NB4 (cell line): ENCODE measurements at regions not wholly inside any gene's neighbourhood (a gene's known extent, or its start where the extent isn't known, plus 50 kb on each side); places are given as distances from the start of the nearest gene placed in this dataset.

Experiments used
- DNase-seq: peaks from one replicate; pipeline ENCODE4 v3.0.0; 2010; ENCODE audit warnings: low read depth
- H3K4me3 ChIP-seq: one replicate; pipeline ENCODE4 v1.5.1; 2011; ENCODE audit warnings: mild to moderate bottlenecking, low read depth, low read length, moderate library complexity
- MYC ChIP-seq: IDR thresholded peaks from 2 replicates; pipeline ENCODE4 v1.6.1; 2011; ENCODE audit warnings: low read depth, low read length
- POLR2A ChIP-seq: IDR thresholded peaks from 2 replicates; pipeline ENCODE4 v1.6.1; 2011; ENCODE audit warnings: mild to moderate bottlenecking; ENCODE audit not compliant: insufficient read length; ENCODE audit errors: extremely low read depth
- TF ChIP-seq, protein P1 (sequence below): IDR thresholded peaks from 2 replicates; pipeline ENCODE4 v1.6.1; 2011; ENCODE audit warnings: low read depth, low read length
- TF ChIP-seq, protein P2 (sequence below): IDR thresholded peaks from one replicate; pipeline ENCODE4 v1.5.1; 2012; ENCODE audit warnings: low read depth, low read length

DNA sequence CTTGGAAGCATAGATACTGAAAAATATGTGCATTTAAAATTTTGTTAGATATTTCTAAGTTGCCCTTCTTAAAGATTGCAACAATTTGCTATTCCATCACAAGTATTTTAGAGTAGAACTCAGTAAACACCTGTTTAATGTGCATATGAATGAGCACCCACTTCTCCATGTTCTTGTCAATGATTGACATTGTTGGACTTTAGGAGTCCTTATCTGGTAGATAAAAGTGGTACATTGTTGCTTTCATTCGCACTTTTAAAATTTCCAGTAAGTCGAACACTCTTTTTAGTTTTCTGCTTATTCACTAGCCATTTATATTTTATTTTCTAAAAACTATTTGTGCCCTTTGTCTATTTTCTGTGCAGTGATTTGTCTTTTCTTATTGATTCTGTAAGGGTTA, 478.3 kb downstream of the SOX2 start:
- no peak overlapping the region for H3K4me3 ChIP-seq
- TF ChIP-seq MYC (no peak), POLR2A (no peak)
- TF ChIP-seq, protein P1, sequence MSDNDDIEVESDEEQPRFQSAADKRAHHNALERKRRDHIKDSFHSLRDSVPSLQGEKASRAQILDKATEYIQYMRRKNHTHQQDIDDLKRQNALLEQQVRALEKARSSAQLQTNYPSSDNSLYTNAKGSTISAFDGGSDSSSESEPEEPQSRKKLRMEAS = no peak
- TF ChIP-seq, protein P2, sequence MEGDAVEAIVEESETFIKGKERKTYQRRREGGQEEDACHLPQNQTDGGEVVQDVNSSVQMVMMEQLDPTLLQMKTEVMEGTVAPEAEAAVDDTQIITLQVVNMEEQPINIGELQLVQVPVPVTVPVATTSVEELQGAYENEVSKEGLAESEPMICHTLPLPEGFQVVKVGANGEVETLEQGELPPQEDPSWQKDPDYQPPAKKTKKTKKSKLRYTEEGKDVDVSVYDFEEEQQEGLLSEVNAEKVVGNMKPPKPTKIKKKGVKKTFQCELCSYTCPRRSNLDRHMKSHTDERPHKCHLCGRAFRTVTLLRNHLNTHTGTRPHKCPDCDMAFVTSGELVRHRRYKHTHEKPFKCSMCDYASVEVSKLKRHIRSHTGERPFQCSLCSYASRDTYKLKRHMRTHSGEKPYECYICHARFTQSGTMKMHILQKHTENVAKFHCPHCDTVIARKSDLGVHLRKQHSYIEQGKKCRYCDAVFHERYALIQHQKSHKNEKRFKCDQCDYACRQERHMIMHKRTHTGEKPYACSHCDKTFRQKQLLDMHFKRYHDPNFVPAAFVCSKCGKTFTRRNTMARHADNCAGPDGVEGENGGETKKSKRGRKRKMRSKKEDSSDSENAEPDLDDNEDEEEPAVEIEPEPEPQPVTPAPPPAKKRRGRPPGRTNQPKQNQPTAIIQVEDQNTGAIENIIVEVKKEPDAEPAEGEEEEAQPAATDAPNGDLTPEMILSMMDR = no peak
- DNase-seq = no peak

DNA sequence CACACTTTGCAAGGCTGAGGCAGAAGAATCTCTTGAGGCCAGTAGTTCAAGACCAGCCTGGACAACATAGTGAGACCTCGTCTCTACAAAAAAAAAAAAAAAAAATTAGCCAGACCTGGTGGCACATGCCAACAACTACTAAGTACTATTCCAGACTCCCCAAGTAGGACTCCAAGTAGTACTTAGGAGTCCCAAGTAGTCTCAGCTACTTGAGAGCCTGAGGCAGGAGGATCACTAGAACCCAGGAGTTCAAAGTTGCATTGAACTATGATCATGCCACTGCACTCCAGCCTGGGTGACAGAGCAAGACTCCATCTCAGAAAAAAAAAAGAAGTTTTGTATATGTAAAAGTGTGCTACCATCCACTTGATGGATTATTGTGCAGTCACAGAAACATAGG, 486.6 kb downstream of the SOX2 start:
- DNase-seq = no peak
- TF ChIP-seq MYC = no peak
- H3K4me3 ChIP-seq = no peak overlapping the region

DNA sequence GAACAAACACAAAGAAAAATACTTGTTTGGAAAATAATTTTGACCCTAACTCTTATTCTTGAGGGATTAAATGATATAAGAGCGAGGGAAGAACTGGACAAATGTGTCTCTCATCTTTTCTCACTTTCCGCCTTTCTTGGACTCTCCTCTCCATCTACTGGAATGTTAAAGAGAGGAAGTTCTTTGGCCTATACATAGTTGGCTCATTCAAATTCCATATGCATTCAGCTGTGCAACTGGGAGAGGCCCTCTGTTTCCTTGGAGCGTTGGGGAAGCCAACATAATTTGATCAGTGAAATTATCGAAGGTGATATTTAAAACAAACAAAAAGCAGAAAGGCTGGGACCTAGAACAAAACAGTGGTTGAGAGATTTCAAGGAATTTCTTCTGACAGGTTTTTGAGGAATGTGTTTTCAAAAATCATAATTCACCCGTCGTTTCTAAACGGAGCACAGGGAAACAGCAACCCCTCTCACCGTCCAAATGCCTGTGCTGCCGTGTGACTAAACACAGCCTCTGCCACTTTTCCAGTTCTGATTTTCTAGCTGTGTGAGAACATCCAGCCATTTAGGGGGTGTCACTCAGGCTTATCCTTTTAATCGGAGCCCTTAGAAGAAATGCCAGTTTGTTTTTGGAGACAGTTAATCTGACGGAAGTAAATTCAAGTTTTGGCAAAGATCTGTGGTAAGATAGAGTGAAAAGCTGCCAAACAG, 489.9 kb downstream of the SOX2 start:
- no peak for DNase-seq
- no peak for TF ChIP-seq POLR2A
- TF ChIP-seq, protein P1 = no peak
- TF ChIP-seq, protein P2 = no peak
- TF ChIP-seq MYC = no peak
- H3K4me3 ChIP-seq = no peak overlapping the region

DNA sequence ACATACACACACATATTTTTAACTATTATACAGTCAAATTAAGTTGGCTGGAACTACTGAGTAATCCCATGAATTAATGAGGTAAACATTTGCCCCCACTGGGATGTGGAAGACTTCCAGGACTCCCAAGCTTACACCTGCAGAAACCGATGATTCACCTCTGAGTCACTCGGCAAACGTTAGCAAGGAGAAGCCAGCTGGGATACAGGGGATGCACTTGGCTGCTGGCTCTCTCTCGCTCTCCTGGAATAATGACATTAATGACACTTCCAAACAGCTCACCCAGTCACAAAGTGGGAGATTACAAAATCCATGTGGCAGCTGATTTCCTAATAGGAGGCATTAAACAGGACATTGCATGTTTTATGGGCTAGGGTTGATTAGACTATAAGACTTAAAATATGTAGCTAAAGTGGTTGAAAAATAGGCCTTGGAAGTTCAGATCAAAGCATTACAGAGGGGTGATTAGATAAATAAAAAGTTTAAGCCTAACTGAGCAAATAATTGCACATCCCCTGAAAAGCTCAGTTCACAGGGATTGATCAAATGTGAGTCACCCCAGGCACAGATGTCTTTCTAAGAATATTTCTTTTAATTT, 500.9 kb downstream of the SOX2 start:
- H3K4me3 ChIP-seq = no peak overlapping the region
- TF ChIP-seq, protein P2 = no peak
- no peak for TF ChIP-seq POLR2A
- TF ChIP-seq MYC = no peak
- TF ChIP-seq, protein P1 = no peak
- DNase-seq = no peak

DNA sequence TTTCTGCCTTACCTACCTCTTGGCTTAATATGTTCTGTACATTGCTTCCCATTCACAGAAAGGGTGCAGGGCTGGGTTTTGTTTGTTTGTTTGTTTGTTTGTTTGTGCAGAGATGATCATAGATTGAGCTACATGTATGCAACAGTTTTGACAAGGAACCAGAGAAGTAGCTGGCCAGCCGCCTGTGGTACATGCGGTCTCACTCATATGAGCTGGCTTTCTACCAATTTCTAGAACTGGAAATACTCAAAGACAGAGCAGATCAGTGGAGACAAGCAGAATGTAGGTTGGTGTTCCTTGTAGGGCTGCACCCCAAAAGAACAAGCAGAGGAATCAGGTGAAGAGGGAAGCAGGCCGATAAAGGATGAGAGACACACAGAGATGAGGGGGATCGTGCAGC, 502.7 kb downstream of the SOX2 start:
- no peak overlapping the region for H3K4me3 ChIP-seq
- TF ChIP-seq, protein P1 = no peak
- DNase-seq = no peak

DNA sequence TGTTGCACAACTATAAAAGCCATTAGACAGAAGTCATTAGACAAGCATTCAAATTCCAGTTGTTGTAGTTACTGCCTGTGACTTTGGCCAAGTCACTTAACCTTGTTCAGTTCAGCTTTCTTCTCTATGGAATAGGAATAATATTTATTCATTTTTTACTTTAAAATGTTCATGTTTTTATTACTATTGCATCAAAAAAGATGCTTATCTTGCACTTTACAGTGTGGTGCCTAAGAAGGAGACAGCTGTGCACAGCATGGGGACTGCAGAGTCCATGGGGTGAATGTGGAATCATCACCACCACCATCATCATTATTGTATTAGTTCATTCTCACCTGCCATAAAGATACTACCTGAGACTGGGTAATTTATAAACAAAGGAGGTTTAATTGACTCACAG, 504.2 kb downstream of the SOX2 start:
- DNase-seq = no peak
- H3K4me3 ChIP-seq = no peak overlapping the region
- TF ChIP-seq, protein P1 = no peak
- no peak for TF ChIP-seq MYC
- no peak for TF ChIP-seq POLR2A
- TF ChIP-seq, protein P2 = no peak
